Neural cell (in vitro differentiated cells): ENCODE measurements at regions not wholly inside any gene's neighbourhood (a gene's known extent, or its start where the extent isn't known, plus 50 kb on each side); places are given as distances from the start of the nearest gene placed in this dataset.

Experiments used
- H2AFZ ChIP-seq: fragments of 200-600, 300-800 bp; sonication (generic), shearing (Covaris generic); 2 replicates; pipeline ENCODE4 v1.6.0; 2014; ENCODE audit warnings: low read depth, mild to moderate bottlenecking, antibody characterized with exemption, low read length, moderate library complexity
- H3F3A ChIP-seq: fragments of 200-600 bp; shearing (Covaris generic); 2 replicates; pipeline ENCODE4 v1.6.1; 2016; ENCODE audit warnings: mild to moderate bottlenecking, moderate library complexity, mixed read lengths, antibody characterized with exemption, low read length; ENCODE audit not compliant: insufficient read depth, poor library complexity, severe bottlenecking
- H3K27ac ChIP-seq: fragments of 200-600, 300-800 bp; sonication (generic), shearing (Covaris generic); 2 replicates; pipeline ENCODE4 v1.5.1; 2014; ENCODE audit warnings: mild to moderate bottlenecking, low read length, moderate library complexity
- H3K27me3 ChIP-seq: fragments of 300-800, 200-600 bp; sonication (generic), shearing (Covaris generic); 2 replicates; pipeline ENCODE4 v1.6.0; 2014; ENCODE audit warnings: mild to moderate bottlenecking, low read depth, low read length, moderate library complexity; ENCODE audit not compliant: insufficient read depth
- H3K36me3 ChIP-seq: fragments of 300-800, 200-600 bp; sonication (generic), shearing (Covaris generic); 2 replicates; pipeline ENCODE4 v1.5.1; 2014; ENCODE audit warnings: mild to moderate bottlenecking, antibody characterized with exemption, low read length, moderate library complexity; ENCODE audit not compliant: insufficient read depth
- H3K4me2 ChIP-seq: fragments of 300-800, 200-600 bp; sonication (generic), shearing (Covaris generic); 2 replicates; pipeline ENCODE4 v1.6.0; 2014; ENCODE audit warnings: mild to moderate bottlenecking, low read length
- H3K4me3 ChIP-seq: fragments of 300-800, 200-600 bp; sonication (generic), shearing (Covaris generic); 2 replicates; pipeline ENCODE4 v1.5.1; 2014; ENCODE audit warnings: mild to moderate bottlenecking, low read length, moderate library complexity
- H3K79me2 ChIP-seq: fragments of 200-600 bp; shearing (Covaris generic); replicated peaks from 2 replicates; pipeline ENCODE4 v1.6.0; 2014; ENCODE audit warnings: mild to moderate bottlenecking, low read length, moderate library complexity; ENCODE audit not compliant: insufficient read depth
- H3K9ac ChIP-seq: fragments of 300-800, 200-600 bp; sonication (generic), shearing (Covaris generic); 2 replicates; pipeline ENCODE4 v1.6.1; 2016; ENCODE audit warnings: mild to moderate bottlenecking, low read length, mixed read lengths
- H3K9me2 ChIP-seq: fragments of 200-600 bp; shearing (Covaris generic); 2 replicates; pipeline ENCODE4 v1.6.1; 2016; ENCODE audit warnings: mild to moderate bottlenecking, low read length, mixed read lengths; ENCODE audit not compliant: insufficient read depth
- H3K9me3 ChIP-seq: fragments of 200-600, 300-800 bp; sonication (generic), shearing (Covaris generic); 2 replicates; pipeline ENCODE4 v1.6.1; 2016; ENCODE audit warnings: mild to moderate bottlenecking, mixed run types, low read length, moderate library complexity, mixed read lengths
- H4K20me1 ChIP-seq: fragments of 200-600 bp; shearing (Covaris generic); 2 replicates; pipeline ENCODE4 v1.6.1; 2016; ENCODE audit warnings: mild to moderate bottlenecking, mixed run types; ENCODE audit not compliant: insufficient read depth
- EP300 ChIP-seq: fragments of 450-650 bp; conservative IDR thresholded peaks from 2 replicates; pipeline ENCODE4 v1.6.1; 2014; ENCODE audit warnings: antibody characterized with exemption, mild to moderate bottlenecking, moderate library complexity; ENCODE audit not compliant: poor library complexity, severe bottlenecking
- EZH2 ChIP-seq: fragments of 200-600, 300-800 bp; shearing (Covaris generic), sonication (generic); IDR thresholded peaks from 2 replicates; pipeline ENCODE4 v1.6.1; 2014; ENCODE audit warnings: antibody characterized with exemption, low read length, borderline replicate concordance, mild to moderate bottlenecking; ENCODE audit not compliant: insufficient read depth, poor library complexity, severe bottlenecking
- MXI1 ChIP-seq: fragments of 450-650 bp; conservative IDR thresholded peaks from 2 replicates; pipeline ENCODE4 v1.6.1; 2014; ENCODE audit warnings: antibody characterized with exemption, mild to moderate bottlenecking; ENCODE audit not compliant: poor library complexity, severe bottlenecking
- POLR2AphosphoS5 ChIP-seq: IDR thresholded peaks from 2 replicates; pipeline ENCODE4 v1.6.1; 2012
- RAD21 ChIP-seq: fragments of 450-650 bp; conservative IDR thresholded peaks from 2 replicates; pipeline ENCODE4 v1.6.1; 2014; ENCODE audit warnings: antibody characterized with exemption, mild to moderate bottlenecking, moderate library complexity
- SMC3 ChIP-seq: fragments of 450-650 bp; conservative IDR thresholded peaks from 2 replicates; pipeline ENCODE4 v1.6.1; 2014; ENCODE audit warnings: antibody characterized with exemption, mild to moderate bottlenecking, moderate library complexity; ENCODE audit not compliant: poor library complexity
- TAF1 ChIP-seq: IDR thresholded peaks from 2 replicates; pipeline ENCODE4 v1.6.1; 2012; ENCODE audit warnings: low read depth
- TF ChIP-seq, protein P1 (sequence below): fragments of 450-650 bp; IDR thresholded peaks from 2 replicates; pipeline ENCODE4 v1.5.1; 2014; ENCODE audit warnings: antibody characterized with exemption, mild to moderate bottlenecking, moderate library complexity; ENCODE audit not compliant: poor library complexity, severe bottlenecking
- TF ChIP-seq, protein P2 (sequence below): IDR thresholded peaks from 2 replicates; pipeline ENCODE4 v1.6.1; 2012; ENCODE audit warnings: borderline replicate concordance

DNA sequence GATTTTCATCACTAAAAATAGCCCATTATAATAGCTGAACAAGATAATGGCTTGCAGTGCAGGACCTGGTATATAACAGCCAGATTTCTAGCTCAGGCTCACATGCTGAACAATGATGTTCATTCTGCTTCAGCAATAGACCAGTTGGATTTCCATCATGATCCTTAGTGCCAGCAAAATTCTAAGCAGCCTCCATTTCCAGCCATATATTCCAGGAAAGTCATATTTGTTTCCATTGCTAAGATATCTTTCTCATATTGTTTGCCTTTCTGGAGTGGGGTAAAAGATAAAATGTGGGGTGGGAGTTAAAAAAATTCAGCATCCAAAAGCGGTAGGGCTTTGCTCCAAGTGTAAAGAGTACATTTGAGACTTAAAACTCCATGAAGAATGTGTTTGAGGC, 2344.1 kb downstream of the PCDH7 start:
- TF ChIP-seq RAD21 (no peak), POLR2AphosphoS5 (no peak), TAF1 (no peak), SMC3 (no peak), MXI1 (no peak), EP300 (no peak)
- TF ChIP-seq, protein P1, sequence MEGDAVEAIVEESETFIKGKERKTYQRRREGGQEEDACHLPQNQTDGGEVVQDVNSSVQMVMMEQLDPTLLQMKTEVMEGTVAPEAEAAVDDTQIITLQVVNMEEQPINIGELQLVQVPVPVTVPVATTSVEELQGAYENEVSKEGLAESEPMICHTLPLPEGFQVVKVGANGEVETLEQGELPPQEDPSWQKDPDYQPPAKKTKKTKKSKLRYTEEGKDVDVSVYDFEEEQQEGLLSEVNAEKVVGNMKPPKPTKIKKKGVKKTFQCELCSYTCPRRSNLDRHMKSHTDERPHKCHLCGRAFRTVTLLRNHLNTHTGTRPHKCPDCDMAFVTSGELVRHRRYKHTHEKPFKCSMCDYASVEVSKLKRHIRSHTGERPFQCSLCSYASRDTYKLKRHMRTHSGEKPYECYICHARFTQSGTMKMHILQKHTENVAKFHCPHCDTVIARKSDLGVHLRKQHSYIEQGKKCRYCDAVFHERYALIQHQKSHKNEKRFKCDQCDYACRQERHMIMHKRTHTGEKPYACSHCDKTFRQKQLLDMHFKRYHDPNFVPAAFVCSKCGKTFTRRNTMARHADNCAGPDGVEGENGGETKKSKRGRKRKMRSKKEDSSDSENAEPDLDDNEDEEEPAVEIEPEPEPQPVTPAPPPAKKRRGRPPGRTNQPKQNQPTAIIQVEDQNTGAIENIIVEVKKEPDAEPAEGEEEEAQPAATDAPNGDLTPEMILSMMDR, result no peak
- TF ChIP-seq, protein P2, sequence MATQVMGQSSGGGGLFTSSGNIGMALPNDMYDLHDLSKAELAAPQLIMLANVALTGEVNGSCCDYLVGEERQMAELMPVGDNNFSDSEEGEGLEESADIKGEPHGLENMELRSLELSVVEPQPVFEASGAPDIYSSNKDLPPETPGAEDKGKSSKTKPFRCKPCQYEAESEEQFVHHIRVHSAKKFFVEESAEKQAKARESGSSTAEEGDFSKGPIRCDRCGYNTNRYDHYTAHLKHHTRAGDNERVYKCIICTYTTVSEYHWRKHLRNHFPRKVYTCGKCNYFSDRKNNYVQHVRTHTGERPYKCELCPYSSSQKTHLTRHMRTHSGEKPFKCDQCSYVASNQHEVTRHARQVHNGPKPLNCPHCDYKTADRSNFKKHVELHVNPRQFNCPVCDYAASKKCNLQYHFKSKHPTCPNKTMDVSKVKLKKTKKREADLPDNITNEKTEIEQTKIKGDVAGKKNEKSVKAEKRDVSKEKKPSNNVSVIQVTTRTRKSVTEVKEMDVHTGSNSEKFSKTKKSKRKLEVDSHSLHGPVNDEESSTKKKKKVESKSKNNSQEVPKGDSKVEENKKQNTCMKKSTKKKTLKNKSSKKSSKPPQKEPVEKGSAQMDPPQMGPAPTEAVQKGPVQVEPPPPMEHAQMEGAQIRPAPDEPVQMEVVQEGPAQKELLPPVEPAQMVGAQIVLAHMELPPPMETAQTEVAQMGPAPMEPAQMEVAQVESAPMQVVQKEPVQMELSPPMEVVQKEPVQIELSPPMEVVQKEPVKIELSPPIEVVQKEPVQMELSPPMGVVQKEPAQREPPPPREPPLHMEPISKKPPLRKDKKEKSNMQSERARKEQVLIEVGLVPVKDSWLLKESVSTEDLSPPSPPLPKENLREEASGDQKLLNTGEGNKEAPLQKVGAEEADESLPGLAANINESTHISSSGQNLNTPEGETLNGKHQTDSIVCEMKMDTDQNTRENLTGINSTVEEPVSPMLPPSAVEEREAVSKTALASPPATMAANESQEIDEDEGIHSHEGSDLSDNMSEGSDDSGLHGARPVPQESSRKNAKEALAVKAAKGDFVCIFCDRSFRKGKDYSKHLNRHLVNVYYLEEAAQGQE, result no peak
- no peaks in the 10 kb centered on the region for H3K9me2 ChIP-seq
- H3K27ac ChIP-seq, result no peak overlapping the region
- H3K27me3 ChIP-seq, result no peaks in the 10 kb centered on the region
- no peak overlapping the region for H3K9ac ChIP-seq
- H2AFZ ChIP-seq, result no peak overlapping the region
- no peaks in the 10 kb centered on the region for H3K36me3 ChIP-seq
- no peak overlapping the region for H3K4me2 ChIP-seq
- no peaks in the 10 kb centered on the region for H3K9me3 ChIP-seq
- H3F3A ChIP-seq, result no peaks in the 10 kb centered on the region
- H3K4me3 ChIP-seq, result no peak overlapping the region
- H3K79me2 ChIP-seq, result no peaks in the 10 kb centered on the region
- H4K20me1 ChIP-seq, result no peaks in the 10 kb centered on the region

DNA sequence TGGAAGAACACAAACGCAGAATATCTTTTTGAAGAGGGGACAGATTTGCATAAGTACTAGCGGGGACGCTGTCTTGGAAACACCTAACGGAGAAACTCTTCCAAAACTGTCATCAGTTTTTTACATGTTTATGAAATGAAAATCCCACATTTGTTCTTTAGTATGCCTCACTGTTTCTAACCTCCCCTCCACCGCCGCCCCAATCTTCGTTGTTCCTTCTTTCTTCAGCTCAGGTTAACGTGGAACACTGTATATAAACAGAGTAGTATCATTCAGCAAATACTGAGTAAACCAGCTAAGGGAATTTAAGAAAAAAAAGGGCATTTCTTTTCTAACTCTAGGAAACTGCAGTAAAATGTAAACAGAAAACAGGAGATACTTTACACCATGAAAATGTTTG, 2345.6 kb downstream of the PCDH7 start:
- Histone ChIP-seq H3K27ac (no peak overlapping the region), H3K4me2 (no peak overlapping the region), H3K9me2 (no peaks in the 10 kb centered on the region), H3K4me3 (no peak overlapping the region), H3K27me3 (no peaks in the 10 kb centered on the region), H3K79me2 (no peaks in the 10 kb centered on the region), H3K9me3 (no peaks in the 10 kb centered on the region), H3K9ac (no peak overlapping the region), H4K20me1 (no peaks in the 10 kb centered on the region), H2AFZ (no peak overlapping the region), H3K36me3 (no peaks in the 10 kb centered on the region), H3F3A (no peaks in the 10 kb centered on the region)
- TF ChIP-seq, protein P1, result no peak
- no peak for TF ChIP-seq EZH2
- TF ChIP-seq SMC3, result no peak
- no peak for TF ChIP-seq RAD21
- TF ChIP-seq, protein P2, result no peak
- TF ChIP-seq EP300, result no peak
- no peak for TF ChIP-seq POLR2AphosphoS5
- TF ChIP-seq MXI1, result no peak
- no peak for TF ChIP-seq TAF1
